AML-193 (cell line): ENCODE measurements at regions not wholly inside any gene's neighbourhood (a gene's known extent, or its start where the extent isn't known, plus 50 kb on each side); places are given as distances from the start of the nearest gene placed in this dataset.
"Not testable (repeated sequence)": the region's sequence is repeated elsewhere in the genome, so short reads cannot be mapped to it uniquely, and the experiment has no call there.

Source experiments
- DNase-seq, 2 experiments: peaks; one replicate each; lab custom pipeline; 2025; lab: John Stamatoyannopoulos, UW

DNA sequence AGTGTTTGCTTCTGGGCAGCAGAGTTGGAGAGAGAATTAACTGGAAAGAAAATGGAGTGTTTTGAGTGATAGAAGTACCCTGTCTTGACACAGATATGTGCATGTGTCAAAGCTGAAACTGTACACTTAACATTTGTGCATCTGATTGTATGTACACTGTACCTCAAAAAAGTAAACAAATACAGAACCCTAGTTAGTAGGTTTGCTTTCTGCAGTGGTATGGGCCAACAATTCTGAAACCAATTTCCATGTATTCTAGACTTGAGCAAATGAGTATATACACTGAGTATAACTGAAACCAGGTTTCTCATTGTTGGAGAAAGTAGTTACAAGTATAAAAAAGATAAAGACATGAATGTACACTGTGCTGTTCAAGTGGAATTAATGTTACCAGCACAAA is 52.4 kb downstream of the ELAPOR2 start:
- no peak for DNase-seq

DNA sequence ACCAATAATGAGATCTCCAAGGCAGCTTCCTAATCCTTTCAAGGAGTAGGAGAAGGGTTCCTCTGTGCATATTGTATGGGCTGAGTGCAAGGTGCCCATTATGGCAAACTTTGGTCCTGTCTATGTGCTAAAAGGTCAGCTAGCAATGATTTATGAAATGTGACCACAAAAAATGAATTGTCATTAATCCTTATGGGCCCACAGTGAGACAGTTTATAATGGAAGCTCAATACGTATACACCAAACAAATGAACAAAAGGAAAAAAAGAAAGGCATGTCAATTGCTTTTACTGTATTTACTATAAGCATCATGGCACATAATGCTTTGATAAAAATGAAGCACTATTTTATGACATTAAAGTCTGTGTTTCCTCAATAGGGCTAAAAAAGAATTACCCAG is 54.5 kb downstream of the ELAPOR2 start:
- DNase-seq = no peak

DNA sequence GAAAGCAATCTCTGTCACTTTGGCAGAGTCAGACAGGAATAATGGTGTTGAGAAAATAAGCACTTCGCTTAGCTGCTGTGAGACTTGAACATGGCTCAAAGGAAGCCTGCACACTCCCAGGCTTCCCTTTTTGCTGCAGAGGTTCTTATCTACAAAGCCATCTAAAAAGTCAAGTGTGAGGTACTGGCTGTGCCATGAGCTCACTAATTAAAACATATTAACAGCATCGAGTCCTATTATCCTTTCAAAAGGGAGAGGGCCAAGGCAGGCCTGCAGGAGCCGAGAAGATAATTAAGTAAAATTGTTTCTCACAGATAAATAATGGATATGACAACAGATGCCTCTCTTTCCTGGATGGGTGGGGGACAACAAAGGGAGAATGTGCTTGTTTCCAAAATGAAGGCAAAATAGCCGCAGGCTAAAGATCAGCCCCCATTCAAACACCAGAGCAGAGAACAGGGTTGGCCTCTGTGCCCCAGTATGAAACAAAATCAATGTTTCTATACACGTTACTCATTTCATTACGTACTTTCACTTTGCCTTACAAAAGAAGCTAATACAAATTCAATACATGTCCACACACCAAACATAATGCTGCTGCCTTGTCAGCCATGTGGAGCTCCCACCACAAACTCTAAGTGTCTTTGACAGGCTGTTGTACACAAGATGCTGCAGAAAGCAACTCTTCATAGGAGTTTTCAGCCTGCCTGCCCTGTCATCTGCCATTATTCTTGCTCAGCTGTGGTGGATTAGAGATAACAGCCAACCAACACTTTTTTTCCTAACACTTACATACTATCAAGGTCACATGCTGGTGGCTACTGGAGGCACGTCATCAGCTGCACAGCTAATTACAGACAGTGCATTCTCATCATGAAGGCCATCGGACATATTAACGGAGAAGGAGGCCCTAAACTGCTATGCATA is 55.3 kb downstream of the ELAPOR2 start:
- DNase-seq = no peak

DNA sequence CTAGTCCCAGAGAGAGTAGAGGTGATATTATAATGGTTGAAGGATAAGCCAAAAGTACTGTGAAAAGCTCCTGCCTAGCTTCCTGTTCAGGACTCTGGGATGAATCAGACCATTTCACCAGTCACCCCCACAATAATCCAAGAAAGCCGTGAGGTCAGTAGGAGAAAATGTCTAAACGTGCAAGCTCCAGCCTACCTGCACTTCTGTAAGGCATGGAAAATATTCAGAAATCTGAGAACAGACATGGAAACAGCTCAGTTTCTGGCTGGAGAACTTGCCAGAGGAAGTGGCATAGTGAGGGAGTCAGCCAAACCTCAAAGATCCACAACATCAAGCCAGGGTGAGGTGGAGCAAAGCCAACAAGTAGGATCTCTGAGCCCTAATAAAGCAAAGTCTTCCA is 58.2 kb downstream of the ELAPOR2 start:
- no peak for DNase-seq

DNA sequence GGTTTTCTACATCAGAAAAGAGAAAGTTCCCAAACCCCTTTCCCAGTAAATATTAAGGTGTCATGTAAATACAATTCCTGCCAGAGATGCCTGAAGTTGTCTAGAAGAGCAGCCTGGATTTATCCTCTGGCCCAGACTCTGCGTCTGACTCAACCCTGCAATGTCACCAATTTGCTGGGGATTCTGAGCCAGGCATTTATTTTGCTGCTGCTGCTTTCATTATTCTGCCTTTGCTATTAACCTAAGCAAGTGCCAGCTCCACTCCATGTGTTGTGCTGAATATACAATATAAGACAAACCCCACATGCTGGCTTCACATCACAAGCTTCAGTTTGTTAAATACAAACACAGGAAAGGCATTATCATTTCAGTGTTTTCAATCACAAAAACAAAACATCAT is 59.1 kb downstream of the ELAPOR2 start:
- DNase-seq = no peak

DNA sequence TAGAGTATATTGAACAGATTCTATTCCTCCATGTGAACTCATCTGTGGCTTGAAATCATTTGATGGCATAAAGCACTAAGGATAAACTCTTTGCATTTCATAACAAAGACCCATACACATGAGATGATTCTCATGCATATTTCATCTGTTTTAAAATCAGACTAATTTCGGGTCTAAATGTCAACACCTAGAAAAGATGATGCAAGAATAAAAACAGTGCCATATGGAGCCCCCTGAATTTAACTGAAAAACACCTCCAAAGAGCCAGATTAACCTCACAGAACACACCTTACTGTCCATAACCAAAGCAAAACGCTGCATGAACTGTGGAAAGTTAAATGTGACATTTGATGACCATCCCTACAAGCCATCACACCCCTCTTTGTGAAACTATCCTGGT is 59.7 kb downstream of the ELAPOR2 start:
- no peak for DNase-seq

DNA sequence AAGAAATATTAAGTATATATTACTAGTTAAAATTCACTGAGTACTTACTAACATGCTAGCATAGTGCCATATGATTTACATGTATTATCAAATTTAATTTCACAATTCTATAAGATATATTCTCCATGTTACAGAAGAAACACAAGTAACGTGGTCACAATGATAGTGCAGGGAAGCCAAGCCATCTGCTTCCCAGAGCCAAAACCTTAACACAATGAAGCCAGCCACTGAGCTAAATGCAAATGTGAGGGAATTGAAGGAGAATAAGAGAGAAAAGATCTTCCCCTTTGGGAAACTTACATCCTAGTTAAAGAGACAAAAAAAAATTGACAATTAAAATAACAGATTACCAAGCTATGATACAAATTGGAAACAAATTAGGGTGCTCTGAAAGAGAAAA is 63.6 kb downstream of the ELAPOR2 start:
- DNase-seq = no peak

DNA sequence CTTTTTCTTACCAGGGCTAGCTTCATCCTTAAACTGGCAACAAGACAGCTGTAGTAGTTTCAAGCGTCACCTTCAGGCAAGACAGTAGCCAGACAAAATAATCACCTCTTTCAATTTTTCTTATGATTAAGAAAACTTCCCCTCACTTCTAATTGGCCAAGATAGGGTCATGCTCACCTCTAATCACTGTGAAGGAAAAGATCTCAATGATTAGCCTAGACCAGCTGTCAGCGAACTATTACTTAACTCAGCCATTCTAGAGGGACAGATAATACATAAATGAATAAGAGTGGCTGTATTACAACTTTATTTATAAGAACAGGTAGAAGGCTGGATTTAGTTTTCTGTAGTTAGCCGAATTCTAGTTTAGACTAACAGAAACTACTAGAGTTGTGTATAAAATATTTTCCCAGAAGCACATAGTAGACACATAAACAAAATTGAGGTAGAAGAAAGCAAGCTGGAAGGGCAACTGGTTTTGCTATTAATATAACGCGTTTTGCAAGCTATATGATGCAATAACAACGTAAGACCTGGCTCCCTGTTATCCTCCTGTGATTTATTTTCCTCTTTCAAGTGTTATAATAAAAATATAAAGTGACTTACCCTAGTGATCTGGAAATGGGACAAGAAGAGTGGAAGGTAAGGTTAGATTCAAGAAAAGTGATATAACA is 64.3 kb downstream of the ELAPOR2 start:
- DNase-seq = no peak

DNA sequence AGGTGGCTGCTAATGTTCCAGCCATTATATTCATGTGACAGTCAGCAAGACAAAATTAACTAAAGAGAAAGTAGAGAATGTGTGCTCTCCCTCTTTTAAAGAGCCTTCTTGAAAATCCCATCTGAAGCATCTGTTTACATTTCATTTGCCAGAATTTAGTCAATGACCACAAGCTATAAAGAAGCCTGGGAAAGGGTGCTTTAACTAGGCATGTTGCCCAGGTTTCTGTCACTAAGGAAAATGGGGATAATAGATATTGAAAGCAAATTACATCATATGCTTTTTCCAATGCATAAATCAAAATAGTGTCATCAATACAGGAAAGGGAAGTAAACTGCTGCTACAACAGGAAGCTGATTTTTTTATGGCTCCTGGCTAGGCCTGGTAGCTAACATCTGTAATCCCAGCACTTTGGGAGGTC is 67.7 kb downstream of the ELAPOR2 start:
- DNase-seq = no peak

DNA sequence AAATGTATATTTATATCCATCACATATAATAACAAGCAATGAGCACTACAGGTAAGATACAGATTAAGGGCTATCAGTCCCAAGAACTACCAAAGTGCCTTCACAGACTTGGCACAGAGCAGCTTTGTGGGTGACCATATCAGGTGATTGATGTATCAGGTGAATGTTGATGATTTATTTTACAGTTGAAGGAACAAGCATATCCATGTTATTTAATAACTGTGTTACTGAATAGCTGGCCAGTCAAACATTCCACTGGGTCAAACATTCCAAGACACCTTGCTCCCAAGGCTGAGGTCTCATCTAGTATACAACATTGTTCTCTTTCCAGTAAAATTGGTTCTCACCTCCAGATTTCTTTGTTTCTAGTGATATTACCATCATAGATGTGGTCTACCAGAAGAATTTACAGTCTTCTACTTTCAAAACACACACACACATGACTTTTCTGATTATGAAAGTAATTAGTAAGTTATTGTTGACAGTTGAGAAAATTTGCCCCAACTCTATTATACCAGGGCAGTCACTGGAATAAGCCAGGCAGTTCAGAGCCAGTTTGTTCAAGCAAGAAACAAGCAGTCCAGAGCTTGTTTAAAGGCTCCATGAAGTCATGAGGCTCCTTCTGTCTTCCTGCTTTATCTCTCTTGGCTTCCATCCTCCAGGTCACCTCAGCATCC is 68.2 kb downstream of the ELAPOR2 start:
- no peak for DNase-seq

DNA sequence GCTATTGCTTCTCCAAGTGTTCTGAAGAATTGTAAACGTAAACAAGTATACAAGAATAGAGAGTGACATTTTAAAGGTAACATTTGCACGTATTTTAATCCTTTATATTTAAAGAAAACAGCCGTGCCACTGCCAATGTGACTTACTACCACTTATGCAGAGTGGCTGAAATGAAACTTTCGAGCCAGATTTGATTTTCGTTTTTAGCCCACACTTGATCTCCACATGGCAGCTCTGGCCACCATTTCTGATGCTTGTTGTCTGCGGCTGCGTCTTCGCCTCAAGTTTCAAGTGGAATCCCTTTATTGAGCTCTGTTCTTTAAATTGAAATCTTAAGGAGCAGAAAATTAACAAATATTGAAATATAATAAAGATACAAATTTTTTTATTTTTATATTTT is 70.0 kb downstream of the ELAPOR2 start:
- DNase-seq = no peak

DNA sequence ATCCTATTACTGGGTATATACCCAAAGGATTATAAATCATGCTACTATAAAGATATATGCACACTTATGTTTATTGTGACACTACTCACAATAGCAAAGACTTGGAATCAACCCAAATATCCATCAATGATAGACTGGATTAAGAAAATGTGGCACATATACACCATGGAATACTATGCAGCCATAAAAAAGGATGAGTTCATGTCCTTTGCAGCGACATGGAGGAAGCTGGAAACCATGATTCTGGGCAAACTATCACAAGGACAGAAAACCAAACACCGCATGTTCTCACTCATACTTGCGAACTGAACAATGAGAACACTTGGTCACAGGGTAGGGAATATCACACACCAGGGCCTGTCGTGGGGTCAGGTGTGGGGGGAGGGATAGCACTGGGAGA is 71.6 kb downstream of the ELAPOR2 start:
- not testable (repeated sequence) for DNase-seq

DNA sequence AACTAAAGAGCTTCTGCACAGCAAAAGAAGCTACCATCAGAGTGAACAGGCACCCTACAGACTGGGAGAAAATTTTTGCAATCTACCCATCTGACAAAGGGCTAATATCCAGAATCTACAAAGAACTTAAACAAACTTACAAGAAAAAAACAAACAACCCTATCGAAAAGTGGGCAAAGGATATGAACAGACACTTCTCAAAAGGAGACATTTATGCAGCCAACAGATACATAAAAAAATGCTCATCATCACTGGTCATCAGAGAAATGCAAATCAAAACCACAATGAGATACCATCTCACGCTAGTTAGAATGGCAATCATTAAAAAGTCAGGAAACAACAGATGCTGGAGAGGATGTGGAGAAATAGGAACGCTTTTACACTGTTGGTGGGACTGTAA is 72.1 kb downstream of the ELAPOR2 start:
- DNase-seq = not testable (repeated sequence)

DNA sequence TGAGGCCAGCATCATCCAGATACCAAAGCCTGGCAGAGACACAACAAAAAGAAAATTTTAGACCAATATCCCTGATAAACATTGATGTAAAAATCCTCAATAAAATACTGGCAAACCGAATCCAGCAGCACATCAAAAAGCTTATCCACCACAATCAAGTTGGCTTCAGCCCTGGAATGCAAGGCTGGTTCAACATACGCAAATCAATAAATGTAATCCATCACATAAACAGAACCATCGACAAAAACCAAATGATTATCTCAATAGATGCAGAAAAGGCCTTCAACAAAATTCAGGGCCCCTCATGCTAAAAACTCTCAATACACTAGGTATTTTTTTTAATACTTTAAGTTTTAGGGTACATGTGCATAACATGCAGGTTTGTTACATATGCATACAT is 74.1 kb downstream of the ELAPOR2 start:
- DNase-seq = not testable (repeated sequence)

DNA sequence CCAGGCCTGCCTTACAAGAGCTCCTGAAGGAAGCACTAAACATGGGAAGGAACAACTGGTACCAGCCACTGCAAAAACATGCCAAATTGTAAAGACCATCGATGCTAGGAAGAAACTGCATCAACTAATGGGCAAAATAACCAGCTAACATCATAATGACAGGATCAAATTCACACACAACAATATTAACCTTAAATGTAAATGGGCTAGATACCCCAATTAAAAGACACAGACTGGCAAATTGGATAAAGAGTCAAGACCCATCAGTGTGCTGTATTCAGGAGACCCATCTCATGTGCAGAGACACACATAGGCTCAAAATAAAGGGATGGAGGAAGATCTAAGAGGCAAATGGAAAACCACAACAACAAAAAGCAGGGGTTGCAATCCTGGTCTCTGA is 75.8 kb downstream of the ELAPOR2 start:
- DNase-seq = not testable (repeated sequence)

DNA sequence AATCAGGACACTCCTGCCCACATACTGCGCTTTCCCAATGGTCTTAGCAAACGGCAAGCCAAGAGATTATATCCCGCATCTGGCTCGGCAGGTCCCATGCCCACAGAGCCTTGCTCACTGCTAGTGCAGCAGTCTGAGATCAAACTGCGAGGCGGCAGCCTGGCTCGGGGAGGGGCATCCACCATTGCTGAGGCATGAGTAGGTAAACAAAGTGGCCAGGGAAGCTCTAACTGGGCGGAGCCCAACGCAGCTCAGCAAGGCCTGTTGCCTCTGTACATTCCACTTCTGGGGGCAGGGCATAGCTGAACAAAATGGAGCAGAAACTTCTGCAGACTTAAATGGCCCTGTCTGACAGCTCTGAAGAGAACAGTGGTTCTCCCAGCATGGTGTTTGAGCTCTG is 77.5 kb downstream of the ELAPOR2 start:
- not testable (repeated sequence) for DNase-seq

DNA sequence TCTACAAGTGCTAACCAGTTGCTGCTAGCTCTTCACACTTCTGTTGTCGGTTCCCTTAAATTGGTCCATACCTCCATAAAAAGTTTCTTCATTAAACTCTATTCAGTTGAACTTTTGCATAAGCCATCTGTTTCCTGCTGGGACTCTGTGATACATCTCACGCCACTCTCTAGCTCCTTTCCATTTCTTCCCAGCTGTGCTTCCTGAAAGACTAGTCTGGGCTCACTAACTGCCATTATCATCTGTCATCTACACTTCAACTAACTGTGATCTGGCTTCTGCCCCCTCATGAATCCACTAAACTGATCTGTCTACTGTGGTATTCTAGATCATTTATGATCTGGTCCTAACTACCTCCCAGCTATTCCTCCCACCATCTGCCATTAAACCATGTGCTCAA is 78.3 kb downstream of the ELAPOR2 start:
- DNase-seq = no peak

DNA sequence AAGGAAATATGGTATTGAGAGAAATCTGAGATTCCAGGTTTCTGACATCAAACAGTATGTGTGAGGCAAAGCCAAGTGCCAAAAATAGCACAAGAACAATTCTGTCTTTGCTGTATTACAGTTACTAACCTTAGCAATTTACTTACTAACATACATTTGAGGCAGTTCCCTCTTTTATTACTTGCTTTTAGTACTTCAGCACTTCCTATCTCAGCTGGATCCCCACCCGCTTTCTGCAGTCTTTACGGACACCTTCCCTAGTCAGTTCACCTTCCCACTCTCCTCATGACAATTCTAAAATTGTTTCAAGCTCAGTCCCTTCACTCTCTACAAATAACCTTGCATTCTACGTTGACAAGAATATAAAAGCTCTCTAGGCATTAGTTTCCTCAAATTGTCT is 79.2 kb downstream of the ELAPOR2 start:
- no peak for DNase-seq

DNA sequence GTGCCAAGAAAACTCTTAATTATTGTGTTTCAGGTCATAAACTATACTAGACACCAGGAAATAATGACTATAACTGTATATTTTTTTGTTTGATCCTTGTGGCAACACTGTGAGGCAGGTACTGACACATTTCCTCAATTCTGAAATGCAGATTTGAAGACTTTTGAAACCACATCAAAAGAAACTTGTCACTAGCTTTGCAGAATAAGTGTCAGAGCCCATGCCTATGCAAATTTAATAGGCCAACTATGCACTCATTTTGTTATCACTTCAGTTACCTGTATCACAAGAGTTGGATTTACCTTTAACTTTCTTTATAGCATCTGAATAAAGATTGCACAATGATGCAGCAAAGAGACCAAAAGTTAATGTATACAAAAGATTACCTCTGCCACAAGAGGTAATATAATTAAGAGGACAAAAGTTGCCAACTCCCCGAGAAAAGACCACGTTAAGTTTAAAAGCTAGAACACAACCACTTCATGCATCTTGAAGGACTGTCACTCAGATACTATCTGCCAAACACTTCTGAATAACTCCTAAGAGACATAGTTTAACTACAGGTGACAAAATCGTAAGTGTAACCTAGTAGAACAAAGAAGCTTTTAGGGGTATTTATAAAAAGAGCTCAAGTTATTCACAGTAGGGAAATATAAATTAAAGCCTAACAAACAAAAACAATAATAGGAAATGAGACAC is 80.5 kb downstream of the ELAPOR2 start:
- no peak for DNase-seq

DNA sequence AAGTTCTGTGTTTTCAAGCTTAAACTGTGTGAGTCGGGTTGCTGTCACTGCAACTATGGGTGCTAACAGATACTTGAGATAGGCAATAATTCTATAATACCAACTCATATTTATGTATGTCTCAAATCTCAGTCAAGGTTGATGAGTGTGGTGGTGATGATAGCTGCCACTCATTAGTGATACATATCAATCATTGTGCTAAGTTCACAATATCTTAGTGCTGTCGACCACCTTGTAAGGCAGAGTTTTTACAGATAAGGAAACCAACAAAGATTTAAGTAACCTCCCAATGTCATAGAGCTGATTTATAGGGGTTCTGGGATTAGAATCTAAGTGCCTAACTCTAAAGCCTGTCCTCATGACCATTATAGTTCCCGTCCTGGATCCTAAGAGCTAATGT is 82.5 kb downstream of the ELAPOR2 start:
- no peak for DNase-seq

DNA sequence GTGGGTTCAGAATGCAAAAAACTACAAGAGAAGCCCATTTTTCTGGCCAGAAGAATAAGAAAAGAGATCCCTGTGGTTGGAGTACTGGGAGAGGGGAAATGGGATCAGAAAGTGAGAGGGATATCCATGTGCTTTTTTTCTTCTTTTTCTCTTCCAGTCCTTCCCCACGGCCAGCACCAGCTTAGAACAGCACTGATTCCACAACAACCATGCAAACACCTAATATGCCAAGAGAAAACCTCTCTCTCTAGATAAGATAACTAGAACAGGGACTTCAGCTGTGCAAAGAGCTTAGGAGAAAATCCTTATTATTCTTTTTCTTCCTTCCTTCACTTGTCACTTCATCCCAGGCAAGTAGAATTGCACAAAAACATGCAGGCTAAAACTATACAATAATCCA is 83.5 kb downstream of the ELAPOR2 start:
- no peak for DNase-seq

DNA sequence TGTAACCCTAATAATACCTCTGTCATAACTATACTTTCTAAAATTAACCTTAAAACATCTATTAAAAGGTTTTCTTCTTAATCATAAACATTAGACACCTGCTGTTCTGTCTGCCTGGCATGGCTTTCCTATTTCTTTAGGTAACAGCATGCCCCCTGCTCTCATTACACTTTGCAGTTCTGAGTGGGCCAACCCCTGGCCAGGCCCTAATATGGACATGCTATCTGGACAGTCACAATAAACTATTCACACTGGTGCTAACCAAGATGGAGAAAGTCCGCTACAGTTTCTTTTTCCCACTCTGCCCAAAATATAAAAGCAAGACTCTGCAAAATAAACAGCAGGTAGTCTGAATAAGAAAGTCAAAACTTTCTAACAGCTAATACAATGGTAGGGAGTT is 84.0 kb downstream of the ELAPOR2 start:
- no peak for DNase-seq
